ENCODE measurements at regions not wholly inside any gene's neighbourhood (a gene's known extent, or its start where the extent isn't known, plus 50 kb on each side); places are given as distances from the start of the nearest gene placed in this dataset.
"Not testable (repeated sequence)": the region's sequence is repeated elsewhere in the genome, so short reads cannot be mapped to it uniquely, and the experiment has no call there.

DNA sequence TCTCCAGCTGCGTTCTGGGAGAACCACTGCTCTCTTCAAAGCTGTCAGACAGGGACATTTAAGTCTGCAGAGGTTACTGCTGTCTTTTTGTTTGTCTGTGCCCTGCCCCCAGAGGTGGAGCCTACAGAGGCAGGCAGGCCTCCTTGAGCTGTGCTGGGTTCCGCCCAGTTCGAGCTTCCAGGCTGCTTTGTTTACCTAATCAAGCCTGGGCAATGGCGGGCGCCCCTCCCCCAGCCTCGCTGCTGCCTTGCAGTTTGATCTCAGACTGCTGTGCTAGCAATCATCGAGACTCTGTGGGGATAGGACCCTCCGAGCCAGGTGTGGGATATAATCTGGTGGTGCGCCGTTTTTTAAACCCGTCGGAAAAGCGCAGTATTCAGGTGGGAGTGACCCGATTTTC lies 145.8 kb upstream of the FANCL start:
- not testable (repeated sequence) for TF ChIP-seq SIN3A (conservative IDR thresholded peaks at IDR 0.05 in 1 of 2, IDR thresholded peaks at IDR 0.05 in 1 of 2; ENCODE audit: low read depth in 1 of 2, low read length in 2 of 2); NRF1 (IDR thresholded peaks at IDR 0.05; ENCODE audit: low read depth, low read length)
- TF ChIP-seq, protein P1, sequence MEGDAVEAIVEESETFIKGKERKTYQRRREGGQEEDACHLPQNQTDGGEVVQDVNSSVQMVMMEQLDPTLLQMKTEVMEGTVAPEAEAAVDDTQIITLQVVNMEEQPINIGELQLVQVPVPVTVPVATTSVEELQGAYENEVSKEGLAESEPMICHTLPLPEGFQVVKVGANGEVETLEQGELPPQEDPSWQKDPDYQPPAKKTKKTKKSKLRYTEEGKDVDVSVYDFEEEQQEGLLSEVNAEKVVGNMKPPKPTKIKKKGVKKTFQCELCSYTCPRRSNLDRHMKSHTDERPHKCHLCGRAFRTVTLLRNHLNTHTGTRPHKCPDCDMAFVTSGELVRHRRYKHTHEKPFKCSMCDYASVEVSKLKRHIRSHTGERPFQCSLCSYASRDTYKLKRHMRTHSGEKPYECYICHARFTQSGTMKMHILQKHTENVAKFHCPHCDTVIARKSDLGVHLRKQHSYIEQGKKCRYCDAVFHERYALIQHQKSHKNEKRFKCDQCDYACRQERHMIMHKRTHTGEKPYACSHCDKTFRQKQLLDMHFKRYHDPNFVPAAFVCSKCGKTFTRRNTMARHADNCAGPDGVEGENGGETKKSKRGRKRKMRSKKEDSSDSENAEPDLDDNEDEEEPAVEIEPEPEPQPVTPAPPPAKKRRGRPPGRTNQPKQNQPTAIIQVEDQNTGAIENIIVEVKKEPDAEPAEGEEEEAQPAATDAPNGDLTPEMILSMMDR (IDR thresholded peaks at IDR 0.05; ENCODE audit: control extremely low read depth in 1 of 3, insufficient read depth in 1 of 3, low read depth in 1 of 3, low read length in 3 of 3) = not testable (repeated sequence)
